GM06990 (cell line): ENCODE measurements at regions not wholly inside any gene's neighbourhood (a gene's known extent, or its start where the extent isn't known, plus 50 kb on each side); places are given as distances from the start of the nearest gene placed in this dataset.

Source experiments
- DNase-seq: peaks from one replicate; pipeline ENCODE4 v3.0.0-alpha.2; 2011; ENCODE audit not compliant: insufficient read length; ENCODE audit errors: extremely low read depth
- H3K27me3 ChIP-seq: replicated peaks from 2 replicates; pipeline ENCODE4 v1.6.0; 2011; ENCODE audit warnings: low read length; ENCODE audit not compliant: control insufficient read depth, insufficient read depth
- H3K36me3 ChIP-seq: 2 replicates; pipeline ENCODE4 v1.5.1; 2011; ENCODE audit warnings: low read length; ENCODE audit not compliant: control insufficient read depth, insufficient read depth
- H3K4me3 ChIP-seq: replicated peaks from 2 replicates; pipeline ENCODE4 v1.5.1; 2011; ENCODE audit warnings: low read depth, mild to moderate bottlenecking, control low read depth, low read length
- CTCF ChIP-seq: IDR thresholded peaks from 2 replicates; pipeline ENCODE4 v1.5.1; 2011; ENCODE audit warnings: low read length, control low read depth, mild to moderate bottlenecking, inconsistent platforms; ENCODE audit not compliant: insufficient read depth, poor library complexity, severe bottlenecking

GRCh38 chr17:13958773-13959172, 110.5 kb upstream of the COX10 start:
- no peak overlapping the region for H3K4me3 ChIP-seq
- no peaks in the 10 kb centered on the region for H3K27me3 ChIP-seq
- H3K36me3 ChIP-seq, result no peaks in the 10 kb centered on the region
- TF ChIP-seq CTCF, result no peak
- no peak for DNase-seq

GRCh38 chr17:13961265-13961664, 108.0 kb upstream of the COX10 start:
- Histone ChIP-seq H3K27me3 (no peaks in the 10 kb centered on the region), H3K4me3 (no peak overlapping the region), H3K36me3 (no peaks in the 10 kb centered on the region)
- TF ChIP-seq CTCF, result no peak
- DNase-seq, result no peak

DNA sequence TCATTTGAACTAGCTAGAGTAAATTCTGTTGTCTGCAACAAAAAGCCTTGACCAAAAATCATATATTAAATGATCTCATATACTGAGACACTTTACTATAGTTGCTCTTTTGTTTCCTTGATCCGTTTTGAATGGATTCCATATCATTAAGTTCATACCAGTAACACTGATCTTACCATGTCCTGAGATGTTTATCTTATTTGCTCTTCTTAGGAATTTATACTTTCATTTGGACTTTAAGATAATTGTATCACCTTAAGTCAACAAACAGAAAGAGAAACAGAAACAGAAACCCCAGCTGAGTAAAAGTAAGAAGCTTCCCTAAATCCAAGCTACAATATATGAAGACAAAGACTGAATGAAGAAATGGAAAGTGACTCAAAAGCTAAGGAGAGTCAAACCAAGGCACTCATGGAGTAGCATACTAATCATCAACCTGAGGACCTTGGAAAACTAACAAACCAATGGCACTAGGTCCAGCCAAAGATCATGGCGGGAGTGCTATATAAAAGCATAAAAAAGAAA, 106.5 kb upstream of the COX10 start:
- no peak for TF ChIP-seq CTCF
- no peak for DNase-seq

GRCh38 chr17:13967416-13967815, 101.9 kb upstream of the COX10 start:
- no peak for TF ChIP-seq CTCF
- no peak for DNase-seq
- no peak overlapping the region for H3K4me3 ChIP-seq

More for the DNA sequence above, 106.5 kb upstream of the COX10 start:
- H3K36me3 ChIP-seq, result no peaks in the 10 kb centered on the region
- no peaks in the 10 kb centered on the region for H3K27me3 ChIP-seq
- no peak overlapping the region for H3K4me3 ChIP-seq

DNA sequence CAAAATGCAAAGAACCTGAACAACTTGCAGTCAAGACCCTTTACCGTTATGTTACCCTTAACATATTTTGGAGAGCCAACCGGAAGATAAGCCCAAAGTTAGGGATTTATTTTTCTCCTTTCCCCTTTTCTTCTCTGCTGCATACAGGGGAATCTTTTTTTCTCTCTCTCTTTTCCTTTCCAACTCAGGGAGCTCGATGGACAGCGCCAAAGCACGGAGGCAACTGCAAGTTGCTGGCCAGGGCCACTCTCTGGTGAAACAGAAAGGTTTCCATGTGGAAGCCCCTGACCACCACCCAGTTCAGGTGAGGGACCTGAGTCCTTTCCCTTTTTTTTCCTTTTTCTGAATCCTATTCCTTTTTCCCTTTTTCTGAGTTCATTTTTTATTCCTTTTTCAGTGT, 98.8 kb upstream of the COX10 start:
- no peak for TF ChIP-seq CTCF
- no peak overlapping the region for H3K4me3 ChIP-seq
- H3K27me3 ChIP-seq, result no peaks in the 10 kb centered on the region
- DNase-seq, result no peak
- no peaks in the 10 kb centered on the region for H3K36me3 ChIP-seq

More at GRCh38 chr17:13967416-13967815, 101.9 kb upstream of the COX10 start:
- no peaks in the 10 kb centered on the region for H3K36me3 ChIP-seq
- H3K27me3 ChIP-seq, result no peaks in the 10 kb centered on the region
